Astrocyte (in vitro differentiated cells and primary cell): ENCODE measurements at regions not wholly inside any gene's neighbourhood (a gene's known extent, or its start where the extent isn't known, plus 50 kb on each side); places are given as distances from the start of the nearest gene placed in this dataset.

ENCODE experiments used
- DNase-seq: peaks from one replicate; pipeline ENCODE4 v3.0.0-alpha.2; 2010; ENCODE audit warnings: low read depth
- FAIRE-seq: peaks from 2 replicates; lab custom pipeline; 2011; peaks lifted over from hg19 to GRCh38; lab: Jason Lieb, UNC
- H2AFZ ChIP-seq: 2 replicates; pipeline ENCODE4 v1.6.0; 2012; ENCODE audit warnings: low read depth, low read length, inconsistent platforms
- H3K27ac ChIP-seq: 2 replicates; pipeline ENCODE4 v1.5.1; 2011; ENCODE audit warnings: low read depth, low read length, inconsistent platforms
- H3K27me3 ChIP-seq: 2 replicates; pipeline ENCODE4 v1.6.0; 2011; ENCODE audit warnings: low read length, inconsistent platforms; ENCODE audit not compliant: insufficient read depth
- H3K36me3 ChIP-seq: 2 replicates; pipeline ENCODE4 v1.5.1; 2011; ENCODE audit warnings: low read length, inconsistent platforms; ENCODE audit not compliant: insufficient read depth
- H3K4me1 ChIP-seq: 2 replicates; pipeline ENCODE4 v1.5.1; 2011; ENCODE audit warnings: low read length, inconsistent platforms; ENCODE audit not compliant: insufficient read depth
- H3K4me2 ChIP-seq: 2 replicates; pipeline ENCODE4 v1.6.0; 2012; ENCODE audit warnings: low read length, inconsistent platforms
- H3K4me3 ChIP-seq: 2 replicates; pipeline ENCODE4 v1.5.1; 2011; ENCODE audit warnings: low read depth, mild to moderate bottlenecking, low read length, inconsistent platforms; ENCODE audit not compliant: insufficient read depth
- H3K79me2 ChIP-seq: 2 replicates; pipeline ENCODE4 v1.6.0; 2012; ENCODE audit warnings: mild to moderate bottlenecking, low read length, inconsistent platforms; ENCODE audit not compliant: insufficient read depth
- H3K9ac ChIP-seq: 2 replicates; pipeline ENCODE4 v1.6.0; 2012; ENCODE audit warnings: mild to moderate bottlenecking, low read length, inconsistent platforms
- H3K9me3 ChIP-seq: 2 replicates; pipeline ENCODE4 v1.5.1; 2012; ENCODE audit warnings: low read depth, mild to moderate bottlenecking, low read length, inconsistent platforms; ENCODE audit not compliant: insufficient read depth
- H4K20me1 ChIP-seq: 2 replicates; pipeline ENCODE4 v1.6.0; 2012; ENCODE audit warnings: low read length, inconsistent platforms; ENCODE audit not compliant: insufficient read depth
- H3K27ac Mint-ChIP-seq: one replicate; pipeline ENCODE4 v1.8.0; 2021; ENCODE audit warnings: mild to moderate bottlenecking, mixed read lengths; ENCODE audit not compliant: unreplicated experiment
- H3K27me3 Mint-ChIP-seq: one replicate; pipeline ENCODE4 v1.8.0; 2021; ENCODE audit warnings: low read depth, mixed read lengths; ENCODE audit not compliant: unreplicated experiment
- H3K36me3 Mint-ChIP-seq: one replicate; pipeline ENCODE4 v1.8.0; 2021; ENCODE audit warnings: low read depth, mixed read lengths; ENCODE audit not compliant: unreplicated experiment
- H3K4me1 Mint-ChIP-seq: one replicate; pipeline ENCODE4 v1.8.0; 2021; ENCODE audit warnings: low read depth, mixed read lengths; ENCODE audit not compliant: unreplicated experiment
- H3K4me3 Mint-ChIP-seq: one replicate; pipeline ENCODE4 v1.8.0; 2021; ENCODE audit warnings: mild to moderate bottlenecking, moderate library complexity, mixed read lengths; ENCODE audit not compliant: unreplicated experiment
- H3K9me3 Mint-ChIP-seq: one replicate; pipeline ENCODE4 v1.8.0; 2021; ENCODE audit warnings: mild to moderate bottlenecking, mixed read lengths; ENCODE audit not compliant: unreplicated experiment
- EZH2 ChIP-seq: IDR thresholded peaks from 2 replicates; pipeline ENCODE4 v1.6.1; 2012; ENCODE audit warnings: mild to moderate bottlenecking, low read length, inconsistent platforms; ENCODE audit not compliant: insufficient read depth
- TF ChIP-seq, protein P1 (sequence below): IDR thresholded peaks from 2 replicates; pipeline ENCODE4 v1.5.1; 2011; ENCODE audit warnings: low read depth, mild to moderate bottlenecking, inconsistent platforms, low read length, moderate library complexity; ENCODE audit not compliant: insufficient read depth

DNA sequence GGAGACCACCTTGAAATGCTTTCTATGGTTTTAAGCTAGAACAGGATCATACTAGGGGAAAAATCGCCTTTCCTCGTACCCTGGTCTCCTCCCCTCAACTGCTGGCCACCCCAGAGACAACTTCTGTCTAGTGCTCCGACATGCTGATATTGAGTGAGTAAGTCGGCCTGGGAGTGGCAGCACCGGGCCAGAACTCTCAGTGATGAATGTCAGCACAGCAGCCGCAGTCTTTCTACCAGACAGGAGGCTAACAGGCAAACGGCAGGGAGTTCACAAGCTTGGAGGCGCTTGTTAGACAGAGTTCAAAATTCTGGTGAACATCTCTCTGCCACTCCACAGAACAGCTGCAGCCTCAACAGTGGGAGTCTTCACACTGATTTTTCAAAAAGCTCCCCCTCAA, 716.9 kb downstream of the ADGRL2 start:
- no peak overlapping the region for H3K4me3 Mint-ChIP-seq
- no peaks in the 10 kb centered on the region for H3K27me3 Mint-ChIP-seq
- Histone ChIP-seq H3K4me3 (no peak overlapping the region), H3K9me3 (no peaks in the 10 kb centered on the region), H3K79me2 (no peaks in the 10 kb centered on the region), H3K27me3 (no peaks in the 10 kb centered on the region), H3K9ac (no peak overlapping the region), H3K4me1 (no peaks in the 10 kb centered on the region), H2AFZ (no peak overlapping the region), H3K36me3 (no peaks in the 10 kb centered on the region), H3K27ac (no peak overlapping the region), H3K4me2 (no peak overlapping the region), H4K20me1 (no peaks in the 10 kb centered on the region)
- DNase-seq (peak; percentile 2), FAIRE-seq (no peak)
- no peak overlapping the region for H3K27ac Mint-ChIP-seq
- H3K9me3 Mint-ChIP-seq, result no peaks in the 10 kb centered on the region
- no peaks in the 10 kb centered on the region for H3K4me1 Mint-ChIP-seq
- no peaks in the 10 kb centered on the region for H3K36me3 Mint-ChIP-seq
- TF ChIP-seq EZH2, result no peak
- TF ChIP-seq, protein P1, sequence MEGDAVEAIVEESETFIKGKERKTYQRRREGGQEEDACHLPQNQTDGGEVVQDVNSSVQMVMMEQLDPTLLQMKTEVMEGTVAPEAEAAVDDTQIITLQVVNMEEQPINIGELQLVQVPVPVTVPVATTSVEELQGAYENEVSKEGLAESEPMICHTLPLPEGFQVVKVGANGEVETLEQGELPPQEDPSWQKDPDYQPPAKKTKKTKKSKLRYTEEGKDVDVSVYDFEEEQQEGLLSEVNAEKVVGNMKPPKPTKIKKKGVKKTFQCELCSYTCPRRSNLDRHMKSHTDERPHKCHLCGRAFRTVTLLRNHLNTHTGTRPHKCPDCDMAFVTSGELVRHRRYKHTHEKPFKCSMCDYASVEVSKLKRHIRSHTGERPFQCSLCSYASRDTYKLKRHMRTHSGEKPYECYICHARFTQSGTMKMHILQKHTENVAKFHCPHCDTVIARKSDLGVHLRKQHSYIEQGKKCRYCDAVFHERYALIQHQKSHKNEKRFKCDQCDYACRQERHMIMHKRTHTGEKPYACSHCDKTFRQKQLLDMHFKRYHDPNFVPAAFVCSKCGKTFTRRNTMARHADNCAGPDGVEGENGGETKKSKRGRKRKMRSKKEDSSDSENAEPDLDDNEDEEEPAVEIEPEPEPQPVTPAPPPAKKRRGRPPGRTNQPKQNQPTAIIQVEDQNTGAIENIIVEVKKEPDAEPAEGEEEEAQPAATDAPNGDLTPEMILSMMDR, result no peak

GRCh38 chr1:82515650-82516049, 714.9 kb downstream of the ADGRL2 start:
- Mint-ChIP-seq H3K4me3 (no peak overlapping the region), H3K9me3 (no peaks in the 10 kb centered on the region), H3K27me3 (no peaks in the 10 kb centered on the region), H3K36me3 (no peaks in the 10 kb centered on the region), H3K4me1 (no peaks in the 10 kb centered on the region), H3K27ac (no peak overlapping the region)
- no peak overlapping the region for H3K27ac ChIP-seq
- TF ChIP-seq, protein P1, result no peak
- no peaks in the 10 kb centered on the region for H4K20me1 ChIP-seq
- no peak overlapping the region for H2AFZ ChIP-seq
- FAIRE-seq, result no peak
- no peaks in the 10 kb centered on the region for H3K4me1 ChIP-seq
- no peaks in the 10 kb centered on the region for H3K79me2 ChIP-seq
- H3K9ac ChIP-seq, result no peak overlapping the region
- no peak overlapping the region for H3K4me3 ChIP-seq
- no peaks in the 10 kb centered on the region for H3K27me3 ChIP-seq
- no peaks in the 10 kb centered on the region for H3K9me3 ChIP-seq
- H3K4me2 ChIP-seq, result no peak overlapping the region
- H3K36me3 ChIP-seq, result no peaks in the 10 kb centered on the region
- no peak for DNase-seq

- Histone ChIP-seq H3K4me1 (no peaks in the 10 kb centered on the region), H3K27me3 (no peaks in the 10 kb centered on the region), H3K27ac (no peak overlapping the region), H3K9ac (no peak overlapping the region), H3K36me3 (no peaks in the 10 kb centered on the region), H3K4me2 (no peak overlapping the region), H3K4me3 (no peak overlapping the region), H4K20me1 (no peaks in the 10 kb centered on the region), H3K9me3 (no peaks in the 10 kb centered on the region), H3K79me2 (no peaks in the 10 kb centered on the region), H2AFZ (no peak overlapping the region)
- Mint-ChIP-seq H3K36me3 (no peaks in the 10 kb centered on the region), H3K27ac (no peak overlapping the region), H3K4me3 (no peak overlapping the region), H3K4me1 (no peaks in the 10 kb centered on the region), H3K27me3 (no peaks in the 10 kb centered on the region), H3K9me3 (no peaks in the 10 kb centered on the region)
- no peak for TF ChIP-seq EZH2
- TF ChIP-seq, protein P1, result no peak
- no peak for DNase-seq
- FAIRE-seq, result no peak
These were observed 710.7 kb downstream of the ADGRL2 start for GRCh38 chr1:82511441-82511840.
